Activated CD4-positive, alpha-beta T cell treated with anti-CD3 and anti-CD28 coated beads, Interleukin-2, amount 10 ng/mL, durations not matched to agents 24 days and 14 days (primary cell): ENCODE measurements at regions not wholly inside any gene's neighbourhood (a gene's known extent, or its start where the extent isn't known, plus 50 kb on each side); places are given as distances from the start of the nearest gene placed in this dataset.

Source experiments
- DNase-seq: peaks from one replicate; pipeline ENCODE4 v3.0.0; 2022
- H3K27ac Mint-ChIP-seq: one replicate; pipeline ENCODE4 v1.8.0; 2022; ENCODE audit warnings: mild to moderate bottlenecking, mixed read lengths
- H3K27me3 Mint-ChIP-seq: one replicate; pipeline ENCODE4 v1.8.0; 2022; ENCODE audit warnings: mixed read lengths
- H3K36me3 Mint-ChIP-seq: one replicate; pipeline ENCODE4 v1.8.0; 2022; ENCODE audit warnings: low read depth, mild to moderate bottlenecking, mixed read lengths
- H3K4me1 Mint-ChIP-seq: one replicate; pipeline ENCODE4 v1.8.0; 2021; ENCODE audit warnings: mixed read lengths
- H3K4me3 Mint-ChIP-seq: one replicate; pipeline ENCODE4 v1.8.0; 2022; ENCODE audit warnings: mild to moderate bottlenecking, moderate library complexity, mixed read lengths
- H3K9me3 Mint-ChIP-seq: one replicate; pipeline ENCODE4 v1.8.0; 2021; ENCODE audit warnings: mixed read lengths
- intact Hi-C: fragments of 100-400 bp; cut with micrococcal nuclease; formaldehyde crosslinking; loops from one replicate; pipeline ENCODE4 v1.15.1; 2023

DNA sequence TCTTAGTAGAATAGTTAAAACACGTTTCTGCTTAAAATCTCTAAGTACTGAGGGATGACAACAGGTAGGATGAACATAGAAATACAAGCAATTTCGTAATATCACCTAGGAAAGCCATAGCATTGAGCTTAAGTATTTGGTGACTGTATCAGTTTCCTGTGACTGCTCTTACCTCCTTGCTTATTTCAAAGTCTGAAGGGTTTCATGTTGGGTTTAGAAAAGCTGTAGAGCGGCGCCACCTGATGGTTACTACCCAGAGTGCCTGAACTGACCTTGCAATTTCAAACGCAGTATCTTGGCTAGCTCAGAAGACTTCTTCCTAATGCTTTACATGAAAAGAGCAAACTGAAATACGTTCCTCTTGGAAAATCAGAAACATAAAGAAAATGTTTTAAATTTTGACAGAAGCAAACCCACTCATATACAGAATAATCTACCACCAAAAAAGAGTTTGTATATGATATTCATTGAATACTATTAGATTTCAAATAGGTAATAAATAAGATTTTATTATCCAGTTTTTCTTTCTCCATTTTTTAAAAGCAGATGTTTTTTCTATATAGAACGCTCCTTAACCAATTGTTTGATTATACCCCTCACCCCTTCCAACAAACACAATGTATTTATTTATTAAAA lies 82.3 kb upstream of the RIPOR2 start:
- DNase-seq = peak; percentile 93
- Mint-ChIP-seq H3K4me3 (peak overlapping the region; percentile 31), H3K9me3 (no peaks in the 10 kb centered on the region), H3K36me3 (peaks cover 5% of the 10 kb centered on the region), H3K4me1 (peaks cover 33% of the 10 kb centered on the region), H3K27me3 (no peaks in the 10 kb centered on the region), H3K27ac (peak overlapping the region; percentile 84)
- intact Hi-C loops = loop anchor here (1.0 to 5.0 kb wide), 7 partner anchors 26 to 436 kb away; no protein-coding TSS in a partner anchor

DNA sequence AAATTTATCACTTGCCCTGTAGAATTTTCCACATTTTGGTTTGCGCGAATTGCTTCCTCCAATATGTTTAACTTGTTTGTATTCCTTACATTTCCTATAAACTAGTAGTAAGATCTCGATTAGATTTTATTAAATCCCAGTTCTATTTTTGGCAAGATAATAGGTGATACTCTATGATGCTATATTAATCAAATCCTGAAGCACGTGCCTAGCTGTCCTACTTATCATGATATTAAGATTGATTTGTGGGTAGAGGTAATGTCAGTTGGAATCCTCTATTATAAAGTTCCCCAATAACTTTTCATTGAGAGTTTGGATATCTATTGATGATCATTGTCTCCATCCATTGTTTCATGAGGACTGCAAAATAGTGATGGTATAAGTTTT lies 82.8 kb upstream of the RIPOR2 start:
- no peak overlapping the region for H3K27ac Mint-ChIP-seq
- no peaks in the 10 kb centered on the region for H3K27me3 Mint-ChIP-seq
- H3K4me3 Mint-ChIP-seq = no peak overlapping the region
- peaks cover 31% of the 10 kb centered on the region for H3K4me1 Mint-ChIP-seq
- peaks cover 5% of the 10 kb centered on the region for H3K36me3 Mint-ChIP-seq
- DNase-seq = no peak
- H3K9me3 Mint-ChIP-seq = no peaks in the 10 kb centered on the region
- intact Hi-C loops = loop anchor here (1.0 to 5.0 kb wide), 7 partner anchors 26 to 436 kb away; no protein-coding TSS in a partner anchor

DNA sequence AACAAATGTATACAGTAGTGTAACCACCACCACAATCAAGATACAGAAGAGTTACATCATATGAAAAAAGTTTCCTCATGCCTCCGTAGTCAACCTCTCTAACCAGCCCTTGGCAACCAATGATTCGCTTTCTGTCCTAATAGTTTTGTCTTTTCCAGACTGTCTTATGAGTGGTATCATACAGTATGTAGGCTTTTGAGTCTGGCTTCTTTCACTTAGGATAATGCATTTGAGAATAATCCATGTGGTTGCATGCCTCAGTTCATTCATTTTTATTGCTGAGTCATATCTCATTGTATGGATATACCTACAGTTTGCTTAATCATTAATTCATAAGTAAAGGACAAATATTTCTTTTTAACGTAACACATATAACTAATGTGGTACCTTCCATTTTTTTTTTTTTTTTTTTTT lies 86.4 kb upstream of the RIPOR2 start:
- H3K4me3 Mint-ChIP-seq = no peak overlapping the region
- H3K36me3 Mint-ChIP-seq = peaks cover 7% of the 10 kb centered on the region
- no peaks in the 10 kb centered on the region for H3K27me3 Mint-ChIP-seq
- DNase-seq = no peak
- intact Hi-C loops = no loop called here
- H3K4me1 Mint-ChIP-seq = peaks cover 37% of the 10 kb centered on the region
- no peaks in the 10 kb centered on the region for H3K9me3 Mint-ChIP-seq
- H3K27ac Mint-ChIP-seq = no peak overlapping the region

DNA sequence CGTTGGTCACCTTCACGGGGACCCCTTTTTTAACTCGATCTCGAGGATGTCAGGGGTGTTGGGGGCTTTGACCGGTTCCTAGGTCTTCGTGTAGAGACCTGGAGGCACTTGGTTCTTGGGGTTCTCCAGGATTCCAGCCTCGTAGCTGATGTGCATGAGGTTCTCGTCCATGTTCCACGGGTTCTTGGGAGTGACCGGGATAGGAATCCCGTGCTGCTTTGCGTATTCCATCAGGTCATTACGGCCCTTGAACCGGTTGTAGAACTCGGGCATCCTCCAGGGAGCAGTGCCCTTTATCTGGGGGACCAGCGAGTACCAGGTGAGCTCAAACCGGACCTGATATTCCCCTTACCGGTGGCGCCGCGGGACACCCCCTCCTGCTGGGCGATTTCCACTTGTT lies 88.0 kb upstream of the RIPOR2 start:
- Mint-ChIP-seq H3K36me3 (peaks cover 7% of the 10 kb centered on the region), H3K4me1 (peaks cover 31% of the 10 kb centered on the region), H3K9me3 (no peaks in the 10 kb centered on the region), H3K4me3 (no peak overlapping the region), H3K27me3 (no peaks in the 10 kb centered on the region), H3K27ac (no peak overlapping the region)
- intact Hi-C loops = no loop called here
- DNase-seq = no peak

DNA sequence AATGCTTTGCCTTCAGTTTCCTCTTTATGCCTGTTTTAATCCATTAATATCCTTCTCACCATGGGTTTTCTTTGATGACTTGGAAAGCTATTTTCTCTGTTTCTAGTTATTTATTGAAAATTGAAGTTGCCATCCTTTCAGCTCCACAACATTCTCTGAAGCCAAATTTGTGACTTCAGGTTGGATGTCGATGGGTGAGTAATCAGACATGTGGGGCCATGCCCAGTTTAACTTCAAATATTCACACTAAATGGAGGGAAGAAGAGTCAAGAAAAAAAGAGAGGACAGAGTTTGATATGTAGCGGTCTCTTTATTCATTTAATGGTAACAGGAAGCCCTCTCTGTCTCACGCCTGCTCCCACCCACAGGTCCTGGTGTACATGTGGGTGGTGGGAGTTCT lies 89.1 kb upstream of the RIPOR2 start:
- H3K27me3 Mint-ChIP-seq = no peaks in the 10 kb centered on the region
- H3K4me1 Mint-ChIP-seq = peaks cover 37% of the 10 kb centered on the region
- peaks cover 7% of the 10 kb centered on the region for H3K36me3 Mint-ChIP-seq
- DNase-seq = no peak
- intact Hi-C loops = no loop called here
- H3K27ac Mint-ChIP-seq = peak overlapping the region; percentile 75
- peak overlapping the region; percentile 44 for H3K4me3 Mint-ChIP-seq
- H3K9me3 Mint-ChIP-seq = no peaks in the 10 kb centered on the region

DNA sequence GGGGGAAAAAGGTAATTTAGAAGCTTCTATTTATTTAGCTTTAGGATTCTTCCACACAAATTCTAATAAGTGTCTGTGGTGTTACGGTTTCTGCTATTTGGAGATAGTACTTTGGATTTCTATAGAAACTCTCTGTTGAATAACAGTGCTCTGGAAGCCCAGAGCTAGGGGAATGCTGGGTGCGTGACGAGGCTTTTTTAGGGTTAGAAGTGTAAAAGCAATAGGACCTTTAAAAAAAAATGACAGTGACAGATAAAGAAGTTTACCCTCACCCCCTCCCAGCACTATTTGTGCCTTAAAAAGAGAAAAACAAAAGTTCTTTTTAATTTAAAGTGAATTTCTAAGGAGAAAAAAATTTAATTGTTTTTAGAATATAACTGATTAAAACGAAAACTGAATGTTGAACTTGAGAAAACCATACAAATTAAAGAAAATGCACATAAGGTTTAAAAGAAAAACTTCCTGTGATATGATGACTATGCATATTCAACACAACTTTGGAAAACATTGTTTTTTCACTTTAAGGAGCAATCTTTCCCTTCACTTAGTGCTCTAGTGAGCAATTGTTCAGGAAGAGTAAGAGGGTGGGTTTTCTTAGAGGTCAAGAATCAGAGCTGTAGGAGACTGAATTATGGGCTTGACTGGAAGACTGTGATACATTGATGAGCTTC lies 89.6 kb upstream of the RIPOR2 start:
- DNase-seq = no peak
- intact Hi-C loops = no loop called here
- Mint-ChIP-seq H3K4me3 (peak overlapping the region; percentile 46), H3K27ac (peak overlapping the region; percentile 75), H3K4me1 (peaks cover 41% of the 10 kb centered on the region), H3K36me3 (peaks cover 7% of the 10 kb centered on the region), H3K27me3 (no peaks in the 10 kb centered on the region), H3K9me3 (no peaks in the 10 kb centered on the region)

DNA sequence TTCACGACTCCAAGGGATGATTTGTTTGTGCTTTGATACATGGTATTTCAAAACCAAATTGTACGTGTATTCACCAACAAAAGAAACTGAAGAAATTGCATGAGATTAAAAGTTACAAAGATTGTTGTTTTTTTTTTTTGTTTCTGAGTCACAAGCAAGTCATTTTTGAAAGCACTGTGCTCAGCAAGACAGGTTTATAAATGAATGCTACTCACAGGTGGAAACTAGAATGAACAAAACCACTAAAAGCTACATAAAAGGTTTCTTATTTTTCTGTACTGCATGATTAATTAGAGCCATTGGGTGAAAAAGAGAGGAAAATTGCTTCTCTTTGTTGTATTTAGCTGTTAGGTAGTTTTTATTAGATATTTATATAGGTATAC lies 90.2 kb upstream of the RIPOR2 start:
- no peak for DNase-seq
- Mint-ChIP-seq H3K27ac (peak overlapping the region; percentile 73), H3K4me3 (peak overlapping the region; percentile 46), H3K36me3 (peaks cover 7% of the 10 kb centered on the region), H3K27me3 (no peaks in the 10 kb centered on the region), H3K4me1 (peaks cover 41% of the 10 kb centered on the region), H3K9me3 (no peaks in the 10 kb centered on the region)
- intact Hi-C loops = loop anchor here (1.0 kb wide), 3 partner anchors 8 to 19 kb away; no protein-coding TSS in a partner anchor

DNA sequence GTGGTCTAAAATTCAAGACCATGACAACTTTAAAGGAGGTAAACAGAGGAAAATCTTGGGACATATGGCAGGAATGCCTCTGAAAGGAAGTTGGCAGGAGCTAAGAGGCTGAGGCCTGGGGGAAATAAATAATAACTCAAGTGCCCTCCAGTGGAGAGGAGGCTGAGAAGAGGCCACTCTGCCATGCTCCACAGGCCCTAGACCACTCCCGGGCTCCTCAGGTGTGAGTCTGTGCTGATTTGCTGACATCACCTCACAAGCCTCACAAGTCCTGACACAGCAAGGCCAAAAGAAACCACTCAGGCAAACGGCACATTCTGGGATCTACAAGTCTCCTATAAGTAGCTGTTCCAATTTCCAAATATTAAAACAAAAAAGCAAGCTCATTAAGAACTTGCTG lies 91.0 kb upstream of the RIPOR2 start:
- H3K9me3 Mint-ChIP-seq = no peaks in the 10 kb centered on the region
- peaks cover 3% of the 10 kb centered on the region for H3K36me3 Mint-ChIP-seq
- intact Hi-C loops = loop anchor here (1.0 kb wide), 4 partner anchors 8 to 44 kb away; no protein-coding TSS in a partner anchor
- H3K27ac Mint-ChIP-seq = peak overlapping the region; percentile 73
- no peaks in the 10 kb centered on the region for H3K27me3 Mint-ChIP-seq
- peaks cover 41% of the 10 kb centered on the region for H3K4me1 Mint-ChIP-seq
- peak; percentile 70 for DNase-seq
- H3K4me3 Mint-ChIP-seq = peak overlapping the region; percentile 43

DNA sequence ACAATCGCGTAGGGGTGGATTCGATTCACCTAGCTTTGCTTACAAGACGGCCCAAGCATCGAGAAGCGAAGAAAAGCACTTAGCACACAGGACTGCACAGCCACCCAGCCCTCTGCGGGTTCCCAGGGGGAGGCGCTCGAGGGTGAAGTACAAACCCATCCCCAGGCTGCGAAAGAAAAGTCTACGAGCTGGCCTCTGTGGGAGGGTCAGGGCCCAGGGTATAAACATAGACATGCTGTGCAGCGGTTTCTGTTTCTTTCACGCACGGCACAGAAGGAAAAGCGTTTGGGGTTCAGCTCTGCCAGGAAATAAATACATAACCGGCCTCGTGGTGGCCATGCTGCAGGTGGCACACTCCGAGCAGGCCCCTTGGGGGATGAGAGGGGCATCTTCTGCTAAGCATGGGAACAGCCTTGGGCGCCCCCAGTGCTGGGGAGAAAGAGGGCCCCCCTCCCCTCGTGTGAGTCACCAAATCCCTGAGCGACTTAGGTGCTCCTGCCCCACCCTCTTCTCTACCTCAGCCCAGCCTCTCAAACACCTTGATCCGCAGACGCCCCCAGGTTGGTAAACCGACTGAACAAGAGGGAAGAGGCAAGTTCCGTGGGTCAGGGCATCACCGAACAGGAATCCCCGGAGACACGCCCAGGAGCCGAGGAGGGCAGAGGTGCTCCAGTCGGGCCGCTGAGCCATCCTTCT lies 91.6 kb upstream of the RIPOR2 start:
- Mint-ChIP-seq H3K4me3 (peak overlapping the region; percentile 83), H3K9me3 (no peaks in the 10 kb centered on the region), H3K27ac (peak overlapping the region; percentile 90), H3K4me1 (peaks cover 39% of the 10 kb centered on the region), H3K27me3 (no peaks in the 10 kb centered on the region), H3K36me3 (peaks cover 6% of the 10 kb centered on the region)
- intact Hi-C loops = loop anchor here (1.0 kb wide), 1 partner anchor 43 kb away; no protein-coding TSS in a partner anchor
- DNase-seq = peak; percentile 93

DNA sequence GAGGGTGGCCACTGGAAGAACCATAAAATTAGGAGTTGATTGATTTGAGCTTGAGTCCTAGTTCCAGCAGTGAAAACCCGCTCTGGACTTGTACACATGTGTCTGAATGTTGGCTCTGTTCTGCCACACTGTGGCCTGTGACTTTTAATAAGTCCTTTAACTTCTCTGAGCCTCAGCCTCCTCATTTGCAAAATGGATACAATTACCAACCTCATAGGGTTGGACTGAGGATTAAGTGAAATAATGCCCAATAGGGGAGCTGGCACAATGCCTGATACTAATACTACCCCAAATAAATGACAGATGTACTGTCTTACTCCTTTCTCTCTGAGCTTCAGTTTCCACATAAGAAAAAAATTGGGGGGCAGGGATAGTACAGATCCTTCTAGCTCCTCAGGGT lies 92.6 kb upstream of the RIPOR2 start:
- H3K27ac Mint-ChIP-seq = peak overlapping the region; percentile 90
- intact Hi-C loops = no loop called here
- peaks cover 6% of the 10 kb centered on the region for H3K36me3 Mint-ChIP-seq
- peaks cover 40% of the 10 kb centered on the region for H3K4me1 Mint-ChIP-seq
- DNase-seq = no peak
- H3K27me3 Mint-ChIP-seq = no peaks in the 10 kb centered on the region
- no peaks in the 10 kb centered on the region for H3K9me3 Mint-ChIP-seq
- H3K4me3 Mint-ChIP-seq = no peak overlapping the region

DNA sequence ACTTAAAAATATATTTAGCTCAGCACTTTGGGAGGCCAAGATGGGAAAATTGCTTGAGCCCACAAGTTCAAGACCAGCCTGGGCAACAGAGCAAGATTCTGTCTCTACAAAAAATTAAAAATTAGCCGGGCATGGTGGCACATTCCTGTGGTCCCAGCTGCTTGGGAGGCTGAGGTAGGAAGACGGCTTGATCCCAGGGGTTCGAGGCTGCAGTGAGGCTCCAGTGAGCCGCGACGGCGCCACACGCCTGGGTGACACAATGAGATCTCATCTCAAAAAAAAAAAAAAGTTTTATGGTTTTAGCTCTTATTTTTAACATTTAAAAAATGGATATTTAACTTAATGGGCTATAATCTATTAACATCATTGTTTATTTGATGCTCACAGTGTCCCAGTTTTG lies 97.2 kb upstream of the RIPOR2 start:
- no peak overlapping the region for H3K27ac Mint-ChIP-seq
- DNase-seq = no peak
- no peaks in the 10 kb centered on the region for H3K9me3 Mint-ChIP-seq
- peaks cover 44% of the 10 kb centered on the region for H3K4me1 Mint-ChIP-seq
- intact Hi-C loops = no loop called here
- H3K36me3 Mint-ChIP-seq = peaks cover 6% of the 10 kb centered on the region
- H3K4me3 Mint-ChIP-seq = no peak overlapping the region
- no peaks in the 10 kb centered on the region for H3K27me3 Mint-ChIP-seq

DNA sequence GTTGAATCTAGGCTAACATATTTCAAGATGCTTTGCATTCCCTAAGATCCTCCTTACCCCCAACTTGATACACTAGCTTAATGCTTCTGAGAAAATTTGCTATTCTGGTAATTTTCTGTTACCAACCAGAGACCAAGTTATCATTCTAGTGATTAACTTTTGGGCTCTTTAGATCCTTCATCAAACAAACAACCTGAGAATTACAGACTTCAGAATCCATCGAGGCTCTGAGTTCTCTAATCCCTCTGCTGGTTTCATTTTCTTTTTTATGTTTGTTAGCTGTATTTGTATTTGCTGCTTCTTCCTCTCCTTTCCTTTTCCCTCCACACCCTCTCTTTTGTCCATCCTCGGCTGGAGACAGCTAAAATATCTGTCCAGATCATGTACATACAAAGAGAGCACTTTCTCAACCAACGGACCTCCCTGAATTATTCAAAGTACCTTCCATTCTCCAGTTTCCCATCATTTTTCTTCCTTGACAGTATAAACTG lies 98.7 kb upstream of the RIPOR2 start:
- Mint-ChIP-seq H3K4me3 (peak overlapping the region; percentile 92), H3K9me3 (no peaks in the 10 kb centered on the region), H3K4me1 (peaks cover 54% of the 10 kb centered on the region), H3K27me3 (no peaks in the 10 kb centered on the region), H3K36me3 (peaks cover 11% of the 10 kb centered on the region), H3K27ac (peak overlapping the region; percentile 97)
- peak; percentile 70 for DNase-seq
- intact Hi-C loops = loop anchor here (1.0 to 2.0 kb wide), 2 partner anchors 8 to 16 kb away; no protein-coding TSS in a partner anchor

DNA sequence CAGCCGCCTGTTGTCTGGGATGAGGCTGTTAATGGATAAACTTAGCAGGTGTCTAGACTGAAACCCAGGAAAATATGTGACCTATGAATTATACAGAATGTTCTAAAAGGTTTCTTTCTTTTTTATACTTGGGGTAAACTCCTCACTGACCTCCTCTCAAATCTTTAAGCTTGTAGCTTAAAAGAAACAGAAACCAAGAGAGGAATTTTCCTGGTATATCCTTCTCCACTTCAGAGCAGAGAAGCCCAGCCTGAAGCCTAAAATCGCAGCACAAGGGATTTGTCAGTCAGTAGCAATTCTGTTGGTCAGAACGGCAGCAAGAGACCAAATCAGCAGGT lies 99.4 kb upstream of the RIPOR2 start:
- intact Hi-C loops = loop anchor here (2.0 kb wide), 1 partner anchor 16 kb away; no protein-coding TSS in a partner anchor
- Mint-ChIP-seq H3K4me3 (peak overlapping the region; percentile 92), H3K4me1 (peaks cover 54% of the 10 kb centered on the region), H3K36me3 (peaks cover 11% of the 10 kb centered on the region), H3K27me3 (no peaks in the 10 kb centered on the region), H3K9me3 (no peaks in the 10 kb centered on the region), H3K27ac (peak overlapping the region; percentile 97)
- DNase-seq = no peak
